ENCODE measurements at regions not wholly inside any gene's neighbourhood (a gene's known extent, or its start where the extent isn't known, plus 50 kb on each side); places are given as distances from the start of the nearest gene placed in this dataset.

DNA sequence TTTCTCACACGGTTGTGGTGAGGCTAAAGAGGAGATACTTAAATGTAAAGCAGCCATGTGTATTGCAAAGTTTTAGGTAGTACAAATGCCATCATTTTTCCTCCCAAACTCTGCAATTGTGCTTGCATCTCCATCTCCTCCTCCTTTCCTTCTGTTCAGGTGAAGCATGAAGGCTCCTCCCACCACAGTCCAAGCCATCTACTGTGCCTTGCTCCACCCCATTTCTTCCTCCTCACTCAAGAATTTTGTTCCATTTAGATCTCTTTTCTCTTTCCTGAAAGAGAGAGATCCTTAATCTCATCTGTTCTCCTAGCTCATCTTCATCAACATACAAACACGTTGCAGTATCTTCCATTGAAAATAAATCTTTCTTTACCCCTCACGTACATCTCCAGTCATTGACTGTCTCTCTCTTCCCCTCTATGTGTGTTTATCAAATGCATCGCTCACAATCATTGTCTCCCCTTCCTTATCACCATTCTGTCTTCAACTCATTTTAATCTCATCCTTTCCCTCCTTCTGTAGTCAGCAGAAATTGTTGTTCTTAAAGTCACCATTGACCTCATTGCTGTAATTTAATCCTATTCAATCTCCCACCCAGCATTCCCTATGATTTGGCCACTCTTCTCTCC lies 392.1 kb downstream of the RAD51AP2 start:
- TF ChIP-seq, protein P1, sequence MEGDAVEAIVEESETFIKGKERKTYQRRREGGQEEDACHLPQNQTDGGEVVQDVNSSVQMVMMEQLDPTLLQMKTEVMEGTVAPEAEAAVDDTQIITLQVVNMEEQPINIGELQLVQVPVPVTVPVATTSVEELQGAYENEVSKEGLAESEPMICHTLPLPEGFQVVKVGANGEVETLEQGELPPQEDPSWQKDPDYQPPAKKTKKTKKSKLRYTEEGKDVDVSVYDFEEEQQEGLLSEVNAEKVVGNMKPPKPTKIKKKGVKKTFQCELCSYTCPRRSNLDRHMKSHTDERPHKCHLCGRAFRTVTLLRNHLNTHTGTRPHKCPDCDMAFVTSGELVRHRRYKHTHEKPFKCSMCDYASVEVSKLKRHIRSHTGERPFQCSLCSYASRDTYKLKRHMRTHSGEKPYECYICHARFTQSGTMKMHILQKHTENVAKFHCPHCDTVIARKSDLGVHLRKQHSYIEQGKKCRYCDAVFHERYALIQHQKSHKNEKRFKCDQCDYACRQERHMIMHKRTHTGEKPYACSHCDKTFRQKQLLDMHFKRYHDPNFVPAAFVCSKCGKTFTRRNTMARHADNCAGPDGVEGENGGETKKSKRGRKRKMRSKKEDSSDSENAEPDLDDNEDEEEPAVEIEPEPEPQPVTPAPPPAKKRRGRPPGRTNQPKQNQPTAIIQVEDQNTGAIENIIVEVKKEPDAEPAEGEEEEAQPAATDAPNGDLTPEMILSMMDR (IDR thresholded peaks at IDR 0.05; ENCODE audit: insufficient read depth, missing control alignments) = no peak
- DNase-seq (ENCODE audit: insufficient read length, low spot score) (no peak), FAIRE-seq (no peak)

DNA sequence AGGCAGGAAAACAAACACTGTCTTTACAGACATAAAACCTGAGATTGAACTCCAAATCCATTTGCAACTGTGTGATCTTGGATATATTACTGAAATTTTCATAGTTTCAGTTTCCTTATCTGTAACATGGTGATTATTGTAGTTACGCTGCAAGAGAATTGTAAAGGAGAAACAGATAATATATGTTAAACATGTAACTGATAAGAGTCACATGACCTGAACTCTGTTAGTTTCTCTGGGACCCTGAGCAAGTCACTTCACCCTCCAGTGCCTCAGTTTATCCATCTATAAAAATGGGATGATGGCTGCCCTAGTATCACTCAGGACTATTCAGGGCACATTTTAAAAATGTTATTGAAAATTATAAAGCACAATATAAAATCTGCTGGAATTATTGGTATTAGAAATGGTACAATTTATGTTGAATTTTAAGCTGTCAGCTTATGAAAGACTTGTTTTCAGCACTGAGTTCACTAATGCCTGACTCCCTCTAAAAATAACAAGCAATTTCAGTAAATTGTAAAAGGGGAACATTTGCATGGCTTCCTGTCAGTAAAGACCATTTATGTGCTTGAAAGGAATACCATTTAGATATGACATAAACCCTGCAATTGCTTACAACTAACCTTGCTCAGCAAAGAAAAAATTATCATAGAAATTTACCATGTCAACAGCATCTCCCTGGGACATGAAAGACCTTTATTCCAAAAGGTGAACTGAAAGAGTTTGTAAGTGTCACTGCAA lies 393.5 kb downstream of the RAD51AP2 start:
- DNase-seq (ENCODE audit: insufficient read length, low spot score) (no peak), FAIRE-seq (no peak)
- TF ChIP-seq, protein P1 (IDR thresholded peaks at IDR 0.05; ENCODE audit: insufficient read depth, missing control alignments) = no peak

DNA sequence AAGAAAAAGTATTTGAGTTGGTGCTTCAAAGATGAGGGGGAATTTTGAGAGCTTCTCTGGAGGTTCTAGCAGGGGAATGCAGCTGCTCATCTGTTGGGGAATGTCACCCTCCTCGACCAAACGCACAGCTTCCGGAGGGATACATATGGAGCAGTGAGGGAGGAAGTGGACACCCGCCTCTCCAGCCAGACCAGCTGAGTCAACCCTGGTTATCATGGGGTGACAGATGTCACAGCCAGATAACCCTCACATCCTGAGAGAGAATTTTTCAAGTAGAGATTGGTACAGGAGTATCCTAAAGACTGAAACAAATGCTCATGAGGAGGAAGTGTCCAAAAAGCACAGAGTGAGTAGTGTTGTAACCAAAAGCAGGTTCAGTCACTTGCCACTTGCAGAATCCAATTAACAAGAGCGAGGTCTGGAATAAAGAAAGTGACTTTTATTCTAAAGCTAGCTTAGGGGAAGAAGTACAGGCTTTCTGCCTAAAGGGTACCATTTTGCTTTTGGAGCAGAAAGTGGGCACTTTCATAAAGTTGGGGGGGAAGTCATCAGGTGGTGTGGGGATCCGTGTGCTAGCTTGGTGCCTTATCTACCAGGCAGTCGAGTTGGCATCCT lies 395.2 kb downstream of the RAD51AP2 start:
- DNase-seq (ENCODE audit: insufficient read length, low spot score) = no peak
- TF ChIP-seq, protein P1 (IDR thresholded peaks at IDR 0.05; ENCODE audit: insufficient read depth, missing control alignments) = no peak
- no peak for FAIRE-seq

DNA sequence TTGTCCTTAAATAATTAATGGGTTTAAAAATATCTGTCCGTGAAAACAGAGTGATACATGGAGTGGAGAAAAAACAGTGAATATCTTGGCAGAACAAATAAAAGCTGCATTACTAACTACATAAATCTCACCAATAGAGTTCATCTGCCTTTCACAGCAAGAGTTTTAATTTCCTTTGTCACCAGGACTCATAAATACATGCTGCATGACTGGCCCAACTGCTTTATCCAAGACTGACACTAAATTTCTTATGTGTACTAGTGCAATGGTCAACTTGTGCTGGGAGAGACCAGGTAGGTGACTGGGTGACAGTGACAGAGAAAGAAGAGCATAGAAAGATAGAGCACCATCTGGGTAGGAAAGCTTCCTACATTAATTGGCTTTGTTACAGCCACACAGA lies 402.8 kb downstream of the RAD51AP2 start:
- FAIRE-seq = no peak
- TF ChIP-seq, protein P1 (IDR thresholded peaks at IDR 0.05; ENCODE audit: insufficient read depth, missing control alignments) = no peak
- no peak for DNase-seq (ENCODE audit: insufficient read length, low spot score)

DNA sequence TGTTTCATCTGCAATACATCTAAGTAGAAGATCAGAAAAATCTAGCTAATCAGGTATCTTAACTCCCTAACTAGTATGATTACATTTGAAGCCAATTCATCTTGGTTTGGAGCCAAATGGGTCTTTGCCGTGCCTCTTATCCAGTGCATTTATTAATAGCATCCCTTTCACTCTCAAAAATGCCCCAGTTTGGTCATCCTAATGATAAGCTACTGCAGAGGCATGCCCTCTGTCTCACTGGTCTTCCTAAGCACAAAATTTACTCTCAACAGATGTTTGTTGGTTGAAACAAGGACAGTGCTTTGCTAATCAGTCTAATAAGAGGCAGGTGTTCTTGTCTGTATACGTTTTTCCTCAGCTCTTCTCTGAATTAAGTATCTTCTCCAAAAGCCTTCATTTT lies 403.2 kb downstream of the RAD51AP2 start:
- DNase-seq (ENCODE audit: insufficient read length, low spot score) (no peak), FAIRE-seq (no peak)
- TF ChIP-seq, protein P1 (IDR thresholded peaks at IDR 0.05; ENCODE audit: insufficient read depth, missing control alignments) = no peak

DNA sequence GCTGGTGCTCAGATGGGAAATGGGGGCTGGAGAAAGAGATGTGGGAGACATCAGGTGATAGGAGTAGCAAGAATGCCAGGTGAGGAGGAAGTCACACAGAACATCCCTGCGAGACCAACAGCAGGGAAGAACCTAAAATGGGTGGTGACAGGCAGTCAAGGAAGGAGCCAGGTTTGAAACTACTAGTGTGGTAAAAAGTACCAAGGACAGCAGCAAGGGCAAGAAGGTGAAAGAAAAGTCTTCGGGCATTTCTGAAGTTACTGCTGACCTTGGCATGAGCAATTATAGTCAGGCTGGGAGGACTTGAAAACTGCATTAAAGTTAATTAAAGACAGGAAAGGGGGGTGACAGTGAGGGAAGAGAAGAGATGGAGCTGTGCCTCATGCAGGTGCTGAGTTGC lies 410.4 kb downstream of the RAD51AP2 start:
- TF ChIP-seq, protein P1 (IDR thresholded peaks at IDR 0.05; ENCODE audit: insufficient read depth, missing control alignments) = no peak
- FAIRE-seq (no peak), DNase-seq (ENCODE audit: insufficient read length, low spot score) (no peak)

DNA sequence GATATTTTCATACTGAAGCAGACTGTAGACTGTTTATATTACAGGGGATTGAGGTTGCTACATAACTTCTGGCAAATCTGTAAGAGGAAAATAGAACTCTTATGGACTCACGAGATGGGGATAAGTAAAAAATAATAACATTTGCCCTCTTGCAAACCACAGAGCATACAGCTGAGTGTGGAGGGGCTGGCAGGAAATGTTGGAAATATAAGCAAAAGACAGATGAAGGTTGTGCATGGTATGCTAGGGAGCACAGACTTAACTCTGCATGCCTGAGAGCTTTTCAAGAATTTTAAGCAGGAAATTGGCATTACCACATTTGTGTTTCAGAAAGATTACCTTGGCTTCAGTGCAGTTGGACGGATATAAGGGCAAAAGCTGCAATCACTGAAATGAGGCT lies 411.1 kb downstream of the RAD51AP2 start:
- FAIRE-seq = no peak
- DNase-seq (ENCODE audit: insufficient read length, low spot score) = no peak
- TF ChIP-seq, protein P1 (IDR thresholded peaks at IDR 0.05; ENCODE audit: insufficient read depth, missing control alignments) = no peak
